HG03103 (cell line): ENCODE measurements at regions not wholly inside any gene's neighbourhood (a gene's known extent, or its start where the extent isn't known, plus 50 kb on each side); places are given as distances from the start of the nearest gene placed in this dataset.

Experiments
- ATAC-seq: cut with Tn5 transposase; IDR thresholded peaks from one replicate; pipeline ENCODE4 v1.9.1; 2021; ENCODE audit warnings: low read depth; ENCODE audit not compliant: unreplicated experiment

DNA sequence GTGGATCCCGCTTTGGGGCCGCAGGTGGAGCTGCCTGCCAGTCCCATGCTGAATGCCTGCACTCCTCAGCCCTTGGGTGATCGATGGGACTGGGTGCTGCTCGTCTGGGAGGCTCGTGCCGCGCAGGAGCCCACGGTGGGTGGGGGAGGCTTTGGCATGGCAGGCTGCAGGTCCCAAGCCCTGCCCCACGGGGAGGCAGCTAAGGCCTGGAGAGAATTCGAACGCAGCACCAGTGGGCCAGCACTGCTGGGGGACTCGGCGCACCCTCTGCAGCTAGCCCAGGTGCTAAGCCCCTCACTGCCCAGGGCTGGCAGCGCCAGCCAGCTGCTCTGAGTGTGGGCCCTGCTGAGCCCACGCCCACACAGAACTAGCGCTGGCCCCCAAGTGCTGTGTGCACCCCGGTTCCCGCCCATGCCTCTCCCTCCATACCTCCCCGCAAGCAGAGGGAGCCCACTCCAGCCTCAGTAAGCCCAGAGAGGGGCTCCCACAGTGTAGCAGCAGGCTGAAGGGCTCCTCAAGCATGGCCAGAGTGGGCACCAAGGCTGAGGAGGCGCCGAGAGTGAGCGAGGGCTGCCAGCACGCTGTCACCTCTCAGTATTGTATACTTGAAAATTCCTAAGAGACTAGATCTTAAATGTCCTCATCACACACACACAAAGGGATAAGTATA is 1654.2 kb upstream of the SLC39A10 start:
- no peak for ATAC-seq

GRCh38 chr2:193990868-193991267 is 1666.2 kb upstream of the SLC39A10 start:
- ATAC-seq = no peak

DNA sequence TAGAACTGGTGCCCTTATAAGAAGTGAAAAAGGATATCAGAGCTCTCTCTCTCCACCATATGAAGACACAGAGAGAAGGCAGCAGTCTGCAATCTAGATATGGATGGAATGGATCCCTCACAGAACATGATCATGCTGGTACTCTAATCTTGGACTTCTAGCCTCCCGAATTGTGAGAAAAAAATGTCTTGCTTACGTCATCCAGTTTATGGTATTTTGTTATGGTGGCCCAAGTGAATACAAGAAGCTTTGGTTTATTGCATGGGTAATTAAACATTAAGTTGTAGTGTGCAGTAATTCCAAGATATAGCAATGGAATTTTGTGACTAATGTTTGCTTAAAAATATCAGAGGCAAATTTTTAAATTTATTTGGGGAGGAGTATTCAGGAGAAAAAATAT is 1667.4 kb upstream of the SLC39A10 start:
- ATAC-seq = no peak

- no peak for ATAC-seq
Observed at GRCh38 chr2:193988784-193989183, 1668.2 kb upstream of the SLC39A10 start.

GRCh38 chr2:193985272-193985671 is 1671.8 kb upstream of the SLC39A10 start:
- ATAC-seq = no peak

GRCh38 chr2:193980599-193980998 is 1676.4 kb upstream of the SLC39A10 start:
- no peak for ATAC-seq

- no peak for ATAC-seq
Observed at GRCh38 chr2:193973781-193974180, 1683.2 kb upstream of the SLC39A10 start.

DNA sequence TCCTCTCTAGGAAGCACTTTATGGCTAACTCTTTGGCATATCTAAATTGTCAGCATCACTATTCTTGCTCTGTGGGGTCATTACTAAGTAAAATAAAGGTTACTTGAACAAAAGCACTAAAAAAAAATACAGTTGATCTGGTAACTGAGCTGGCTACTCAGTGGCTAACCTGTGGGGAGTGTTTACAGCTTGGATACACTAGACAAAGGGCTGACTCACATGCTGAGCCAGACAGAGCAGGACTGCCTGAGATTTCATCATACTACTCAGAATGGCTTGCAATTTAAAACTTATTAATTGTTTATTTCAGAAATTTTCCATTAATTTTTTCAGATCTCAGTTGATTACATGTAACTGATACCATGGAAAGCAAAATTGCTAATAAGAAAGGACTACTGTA is 1690.4 kb upstream of the SLC39A10 start:
- ATAC-seq = no peak

- ATAC-seq = no peak
Observed at GRCh38 chr2:193965263-193965662, 1691.8 kb upstream of the SLC39A10 start.

GRCh38 chr2:193963472-193964119 is 1693.4 kb upstream of the SLC39A10 start:
- ATAC-seq = peak; percentile 75

DNA sequence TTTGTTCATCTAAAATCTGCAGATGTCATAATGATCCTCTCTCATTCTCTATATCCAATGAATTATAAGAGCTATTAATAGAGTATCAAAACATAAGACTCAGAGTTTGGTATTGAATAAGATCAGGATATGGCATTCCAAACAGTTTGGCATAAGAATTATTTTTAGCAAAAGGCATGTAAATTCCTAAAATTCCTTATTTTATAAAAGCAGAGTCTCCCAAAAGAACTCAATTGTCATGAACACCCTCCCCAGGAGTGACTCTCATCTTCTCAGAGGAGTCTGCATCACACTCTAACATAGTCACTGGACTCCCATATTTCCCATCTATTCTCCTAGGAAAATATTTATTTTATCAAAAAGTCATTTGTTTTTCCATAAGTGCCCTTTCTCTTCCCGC is 1710.2 kb upstream of the SLC39A10 start:
- no peak for ATAC-seq

- no peak for ATAC-seq
Observed at GRCh38 chr2:193943406-193943960, 1713.5 kb upstream of the SLC39A10 start.

- no peak for ATAC-seq
Observed at GRCh38 chr2:193935114-193935513, 1721.9 kb upstream of the SLC39A10 start.

DNA sequence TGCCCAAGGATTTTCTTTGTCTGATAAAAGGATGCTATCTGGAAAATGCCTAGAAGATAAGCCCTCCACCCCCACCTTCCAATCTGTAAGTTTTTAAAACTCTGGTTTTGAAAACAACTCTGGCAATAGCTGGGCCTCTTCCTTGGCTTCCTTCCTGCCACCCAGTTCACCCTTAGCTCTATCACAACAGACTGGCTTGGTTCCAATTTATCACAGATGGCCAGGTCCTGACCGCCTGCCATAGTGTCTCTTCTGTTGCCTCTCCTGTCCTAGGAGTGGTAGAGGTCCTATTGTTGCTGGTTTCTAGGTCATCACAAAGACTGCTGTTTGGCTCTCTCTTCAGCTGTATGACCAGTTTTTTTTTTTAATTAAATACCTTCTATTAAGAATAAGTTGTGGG is 1727.9 kb upstream of the SLC39A10 start:
- no peak for ATAC-seq

- ATAC-seq = no peak
Observed at GRCh38 chr2:193907561-193907960, 1712.8 kb upstream of the TMEFF2 start.

DNA sequence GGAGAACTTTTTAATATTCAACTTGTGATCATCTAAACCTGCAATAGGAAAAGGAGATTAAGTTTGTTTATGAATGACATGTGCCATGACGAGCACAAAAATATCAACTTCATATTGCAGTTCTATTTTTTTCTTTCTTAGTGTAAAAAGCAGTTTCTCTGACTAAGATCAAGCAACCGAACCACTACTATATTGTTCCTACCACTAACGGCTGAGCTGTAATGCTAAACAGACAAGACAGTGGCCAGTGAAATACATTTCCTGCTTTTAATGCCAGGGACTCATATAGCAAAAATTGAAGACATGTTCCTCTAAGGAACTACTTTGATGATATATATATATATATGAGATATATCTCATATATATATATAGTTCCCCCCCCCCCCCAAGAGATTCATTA is 1705.6 kb upstream of the TMEFF2 start:
- no peak for ATAC-seq

GRCh38 chr2:193895226-193895625 is 1700.5 kb upstream of the TMEFF2 start:
- ATAC-seq = no peak

DNA sequence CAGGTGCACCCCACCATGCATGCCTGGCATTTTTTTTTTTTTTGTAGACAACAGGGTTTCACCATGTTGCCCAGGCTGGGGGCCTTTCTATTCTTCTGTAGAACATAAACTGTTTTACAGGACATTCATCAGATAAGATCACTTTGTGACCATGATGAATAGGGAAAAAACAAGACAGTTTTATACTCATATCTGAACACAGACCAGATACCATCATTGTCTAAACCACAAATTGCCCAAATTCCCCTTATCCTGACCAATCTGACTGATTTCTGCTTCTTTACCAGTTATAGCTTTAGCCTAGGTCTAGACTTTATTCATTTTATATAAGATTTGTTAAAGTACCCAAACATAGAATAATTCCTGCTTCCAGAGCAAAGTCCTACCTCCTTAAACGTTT is 1699.3 kb upstream of the TMEFF2 start:
- ATAC-seq = no peak

DNA sequence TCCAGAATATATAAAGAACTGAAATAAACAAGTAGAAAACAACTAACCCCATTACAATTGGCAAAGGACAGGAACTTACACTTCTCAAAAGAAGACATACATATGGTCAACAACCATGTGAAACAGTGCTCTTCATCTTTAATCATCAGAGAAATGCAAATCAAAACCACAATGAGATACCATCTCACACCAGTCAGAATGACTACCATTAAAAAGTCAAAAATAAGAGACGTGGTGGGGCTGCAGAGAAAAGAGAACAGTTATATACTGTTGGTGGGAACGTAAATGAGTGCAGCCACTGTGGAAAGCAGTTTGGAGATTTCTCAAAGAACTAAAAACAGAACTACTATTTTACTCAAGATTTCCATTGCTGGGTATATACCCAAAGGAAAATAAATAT is 1696.3 kb upstream of the TMEFF2 start:
- peak; percentile 60 for ATAC-seq

- no peak for ATAC-seq
Observed at GRCh38 chr2:193885419-193885818, 1690.7 kb upstream of the TMEFF2 start.

GRCh38 chr2:193883820-193884219 is 1689.1 kb upstream of the TMEFF2 start:
- no peak for ATAC-seq

GRCh38 chr2:193876980-193877379 is 1682.2 kb upstream of the TMEFF2 start:
- no peak for ATAC-seq
